H9 (cell line): ENCODE measurements at regions not wholly inside any gene's neighbourhood (a gene's known extent, or its start where the extent isn't known, plus 50 kb on each side); places are given as distances from the start of the nearest gene placed in this dataset.

Source experiments
- DNase-seq: peaks from one replicate; pipeline ENCODE4 v3.0.0-alpha.2; 2017
- H2AFZ ChIP-seq: one replicate; pipeline ENCODE4 v1.6.1; 2013; ENCODE audit warnings: mild to moderate bottlenecking, low read length, control low read depth, moderate library complexity
- H2AK5ac ChIP-seq: 2 replicates; pipeline ENCODE4 v1.6.1; 2013; ENCODE audit warnings: low read length, control low read depth, mixed read lengths; ENCODE audit not compliant: insufficient read length
- H2BK120ac ChIP-seq: one replicate; pipeline ENCODE4 v1.6.1; 2013; ENCODE audit warnings: low read depth, mild to moderate bottlenecking, low read length, control low read depth, inconsistent platforms; ENCODE audit not compliant: poor library complexity, severe bottlenecking
- H2BK12ac ChIP-seq: 2 replicates; pipeline ENCODE4 v1.6.1; 2013; ENCODE audit warnings: low read length, control low read depth, mixed read lengths, low read depth; ENCODE audit not compliant: insufficient read length
- H2BK15ac ChIP-seq: 2 replicates; pipeline ENCODE4 v1.6.1; 2013; ENCODE audit warnings: low read depth, low read length, control low read depth
- H2BK20ac ChIP-seq: one replicate; pipeline ENCODE4 v1.6.1; 2013; ENCODE audit warnings: low read depth, mild to moderate bottlenecking, low read length, control low read depth, inconsistent platforms; ENCODE audit not compliant: poor library complexity, severe bottlenecking
- H2BK5ac ChIP-seq: 2 replicates; pipeline ENCODE4 v1.6.1; 2013; ENCODE audit warnings: low read length, control low read depth, mixed read lengths; ENCODE audit not compliant: insufficient read length
- H3K14ac ChIP-seq: 2 replicates; pipeline ENCODE4 v1.6.1; 2013; ENCODE audit warnings: low read length, control low read depth; ENCODE audit not compliant: insufficient read depth
- H3K18ac ChIP-seq: 2 replicates; pipeline ENCODE4 v1.6.1; 2013; ENCODE audit warnings: low read depth, mild to moderate bottlenecking, mixed read lengths, low read length, control low read depth; ENCODE audit not compliant: insufficient read length
- H3K23ac ChIP-seq: 2 replicates; pipeline ENCODE4 v1.6.1; 2013; ENCODE audit warnings: low read length, control low read depth, mixed read lengths, low read depth; ENCODE audit not compliant: insufficient read length
- H3K23me2 ChIP-seq: 2 replicates; pipeline ENCODE4 v1.6.1; 2013; ENCODE audit warnings: low read depth, mild to moderate bottlenecking, mixed read lengths, low read length, control low read depth; ENCODE audit not compliant: insufficient read length, poor library complexity, severe bottlenecking
- H3K27ac ChIP-seq: 2 replicates; pipeline ENCODE4 v1.5.1; 2013; ENCODE audit warnings: low read length, control low read depth, mixed read lengths, low read depth; ENCODE audit not compliant: insufficient read length
- H3K27me3 ChIP-seq: 2 replicates; pipeline ENCODE4 v1.6.1; 2013; ENCODE audit warnings: low read length, control low read depth, inconsistent platforms; ENCODE audit not compliant: insufficient read depth
- H3K4ac ChIP-seq: 2 replicates; pipeline ENCODE4 v1.6.1; 2013; ENCODE audit warnings: low read depth, mild to moderate bottlenecking, control low read depth, inconsistent platforms, low read length, moderate library complexity
- H3K4me1 ChIP-seq: 2 replicates; pipeline ENCODE4 v1.6.1; 2013; ENCODE audit warnings: low read length, control low read depth, inconsistent platforms; ENCODE audit not compliant: insufficient read depth
- H3K4me2 ChIP-seq: 2 replicates; pipeline ENCODE4 v1.6.1; 2013; ENCODE audit warnings: low read length, control low read depth, mixed read lengths; ENCODE audit not compliant: insufficient read length, insufficient read depth
- H3K56ac ChIP-seq: 2 replicates; pipeline ENCODE4 v1.6.1; 2013; ENCODE audit warnings: low read depth, mild to moderate bottlenecking, mixed read lengths, low read length, control low read depth; ENCODE audit not compliant: insufficient read length
- H3K79me1 ChIP-seq: 2 replicates; pipeline ENCODE4 v1.6.1; 2013; ENCODE audit warnings: low read depth, mild to moderate bottlenecking, moderate library complexity, low read length, control low read depth, inconsistent platforms; ENCODE audit not compliant: insufficient read depth, poor library complexity, severe bottlenecking
- H3K79me2 ChIP-seq: 2 replicates; pipeline ENCODE4 v1.6.1; 2013; ENCODE audit warnings: low read length, control low read depth, inconsistent platforms; ENCODE audit not compliant: insufficient read depth
- H3K9ac ChIP-seq: 2 replicates; pipeline ENCODE4 v1.6.1; 2013; ENCODE audit warnings: low read length, control low read depth, mixed read lengths; ENCODE audit not compliant: insufficient read length; ENCODE audit errors: extremely low read depth
- H3K9me3 ChIP-seq: one replicate; pipeline ENCODE4 v1.6.1; 2013; ENCODE audit warnings: low read depth, low read length, inconsistent platforms; ENCODE audit not compliant: control insufficient read depth
- H3T11ph ChIP-seq: one replicate; pipeline ENCODE4 v1.6.1; 2013; ENCODE audit warnings: mild to moderate bottlenecking, low read length, control low read depth, inconsistent platforms
- H4K20me1 ChIP-seq: one replicate; pipeline ENCODE4 v1.6.1; 2013; ENCODE audit not compliant: control insufficient read depth, insufficient read length, insufficient read depth
- H4K5ac ChIP-seq: 2 replicates; pipeline ENCODE4 v1.6.1; 2013; ENCODE audit warnings: low read depth, mild to moderate bottlenecking, mixed read lengths, low read length, control low read depth; ENCODE audit not compliant: insufficient read length
- H4K8ac ChIP-seq: replicated peaks from 2 replicates; pipeline ENCODE4 v1.6.1; 2013; ENCODE audit warnings: low read length, control low read depth, mixed read lengths, low read depth; ENCODE audit not compliant: insufficient read length
- H4K91ac ChIP-seq: 2 replicates; pipeline ENCODE4 v1.6.1; 2013; ENCODE audit warnings: low read depth, mild to moderate bottlenecking, moderate library complexity, mixed read lengths, low read length, control low read depth; ENCODE audit not compliant: insufficient read length
- H3K27ac Mint-ChIP-seq, 3 experiments: 2 replicates in 2 of 3; 3 replicates in 1 of 3; pipeline ENCODE4 v1.8.0; 2020 to 2021; ENCODE audit warnings: mixed read lengths in 3 of 3, mild to moderate bottlenecking in 1 of 3, moderate library complexity in 1 of 3
- H3K27me3 Mint-ChIP-seq: 2 replicates; pipeline ENCODE4 v1.8.0; 2021; ENCODE audit warnings: low read depth, mild to moderate bottlenecking, moderate library complexity, mixed read lengths
- H3K36me3 Mint-ChIP-seq, 3 experiments: 2 replicates in 2 of 3; 3 replicates in 1 of 3; pipeline ENCODE4 v1.8.0; 2020 to 2021; ENCODE audit warnings: low read depth in 3 of 3, mixed read lengths in 3 of 3; ENCODE audit not compliant: insufficient read depth in 1 of 3
- H3K4me1 Mint-ChIP-seq, 2 experiments: 2 replicates each; pipeline ENCODE4 v1.8.0; 2020; ENCODE audit warnings: mixed read lengths in 2 of 2
- H3K4me3 Mint-ChIP-seq, 2 experiments: 2 replicates in 1 of 2; 3 replicates in 1 of 2; pipeline ENCODE4 v1.8.0; 2020 to 2021; ENCODE audit warnings: mild to moderate bottlenecking in 2 of 2, mixed read lengths in 2 of 2, moderate library complexity in 1 of 2
- H3K9me3 Mint-ChIP-seq, 2 experiments: 2 replicates in 1 of 2; 3 replicates in 1 of 2; pipeline ENCODE4 v1.8.0; 2020; ENCODE audit warnings: mild to moderate bottlenecking in 2 of 2, mixed read lengths in 2 of 2, moderate library complexity in 1 of 2
- CTCF ChIP-seq: fragments of 200-600 bp; sonication (generic); conservative IDR thresholded peaks from 3 replicates; pipeline ENCODE4 v1.8.0; 2021; ENCODE audit warnings: antibody characterized with exemption, mild to moderate bottlenecking
- WGBS: extraction: QIAGEN DNeasy Blood & Tissue Kit; methylation state at CpG from one replicate; pipeline ENCODE4 v1.1.7; 2013; ENCODE audit warnings: missing lambda C conversion rate, low lambda C conversion rate, mixed read lengths; ENCODE audit not compliant: insufficient read length; ENCODE audit errors: extremely low coverage; 5-methylcytosine and 5-hydroxymethylcytosine counted together

- H2BK20ac ChIP-seq = no peak overlapping the region
- no peak overlapping the region for H3K27ac ChIP-seq
- H3K79me2 ChIP-seq = no peaks in the 10 kb centered on the region
- H3K9ac ChIP-seq = no peak overlapping the region
- peaks cover 9 to 14% of the 10 kb centered on the region in 2 experiments; a peak in 2 of 5 replicates for H3K9me3 Mint-ChIP-seq
- no peak overlapping the region for H2BK12ac ChIP-seq
- H3K27ac Mint-ChIP-seq = 0 out of 7 replicates have a peak overlapping the region, but pooled peaks of 1 of the 3 experiments have one; percentile 33
- no peak overlapping the region for H3T11ph ChIP-seq
- H2BK5ac ChIP-seq = no peak overlapping the region
- no peak overlapping the region for H3K18ac ChIP-seq
- peaks cover 14% of the 10 kb centered on the region for H3K27me3 Mint-ChIP-seq
- no peak overlapping the region for H2AFZ ChIP-seq
- H3K56ac ChIP-seq = no peak overlapping the region
- no peak for TF ChIP-seq CTCF
- no peaks in the 10 kb centered on the region for H3K36me3 Mint-ChIP-seq
- H3K27me3 ChIP-seq = no peaks in the 10 kb centered on the region
- no peak for DNase-seq
- H3K4me2 ChIP-seq = no peak overlapping the region
- no peak overlapping the region for H3K4ac ChIP-seq
- peaks cover 16% of the 10 kb centered on the region in 2 experiments for H3K4me1 Mint-ChIP-seq
- H3K9me3 ChIP-seq = no peaks in the 10 kb centered on the region
- H4K8ac ChIP-seq = no peak overlapping the region
- H2BK15ac ChIP-seq = no peak overlapping the region
- H2BK120ac ChIP-seq = no peak overlapping the region
- no peak overlapping the region for H3K4me3 Mint-ChIP-seq
- H3K14ac ChIP-seq = no peak overlapping the region
- no peaks in the 10 kb centered on the region for H3K23me2 ChIP-seq
- H3K79me1 ChIP-seq = no peaks in the 10 kb centered on the region
- no CpG with 5 or more reads among the region's 11 CpGs for WGBS
- H4K20me1 ChIP-seq = no peaks in the 10 kb centered on the region
- no peak overlapping the region for H4K5ac ChIP-seq
- H2AK5ac ChIP-seq = no peak overlapping the region
- peaks cover 4% of the 10 kb centered on the region; the same call in 1 of the 2 replicates for H3K4me1 ChIP-seq
- no peak overlapping the region for H4K91ac ChIP-seq
- no peak overlapping the region for H3K23ac ChIP-seq
Measured at GRCh38 chr1:5459839-5460610, 532.2 kb downstream of the NPHP4 start.
